AG09309 (cell line): ENCODE measurements at regions not wholly inside any gene's neighbourhood (a gene's known extent, or its start where the extent isn't known, plus 50 kb on each side); places are given as distances from the start of the nearest gene placed in this dataset.

Source experiments
- DNase-seq: peaks from one replicate; pipeline ENCODE4 v3.0.0-alpha.2; 2010; ENCODE audit warnings: low read depth
- H3K4me3 ChIP-seq: 2 replicates; pipeline ENCODE4 v1.5.1; 2011; ENCODE audit warnings: mild to moderate bottlenecking, low read depth, low read length, moderate library complexity; ENCODE audit not compliant: control insufficient read depth
- CTCF ChIP-seq: IDR thresholded peaks from 2 replicates; pipeline ENCODE4 v1.5.1; 2011; ENCODE audit warnings: mild to moderate bottlenecking, low read depth, low read length, inconsistent platforms; ENCODE audit not compliant: insufficient read depth, control insufficient read depth; ENCODE audit errors: missing control alignments

DNA sequence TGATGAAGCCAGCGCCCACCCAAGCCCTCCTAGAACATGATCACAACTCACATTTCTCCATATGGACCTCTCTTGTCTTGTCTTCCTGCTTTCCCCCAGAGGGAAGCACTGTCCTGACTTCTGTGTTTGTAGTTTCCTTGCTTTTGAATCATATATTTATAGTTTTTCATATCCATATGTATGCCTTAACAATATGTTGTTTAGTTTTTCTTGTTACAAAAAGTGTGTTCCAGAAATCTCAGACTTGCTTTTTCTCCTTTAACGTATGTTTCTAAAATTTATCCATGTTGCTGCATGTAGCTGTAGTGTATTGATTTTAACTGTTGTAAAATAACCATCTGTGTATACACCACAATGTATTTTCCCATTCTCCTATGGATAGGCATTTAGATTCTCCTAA is 182.0 kb upstream of the SMIM23 start:
- no peak for DNase-seq

GRCh38 chr5:171604195-171604594 is 181.4 kb upstream of the SMIM23 start:
- DNase-seq, result no peak
- no peak overlapping the region for H3K4me3 ChIP-seq
- no peak for TF ChIP-seq CTCF

More for the DNA sequence above, 182.0 kb upstream of the SMIM23 start:
- H3K4me3 ChIP-seq, result no peak overlapping the region
- no peak for TF ChIP-seq CTCF

DNA sequence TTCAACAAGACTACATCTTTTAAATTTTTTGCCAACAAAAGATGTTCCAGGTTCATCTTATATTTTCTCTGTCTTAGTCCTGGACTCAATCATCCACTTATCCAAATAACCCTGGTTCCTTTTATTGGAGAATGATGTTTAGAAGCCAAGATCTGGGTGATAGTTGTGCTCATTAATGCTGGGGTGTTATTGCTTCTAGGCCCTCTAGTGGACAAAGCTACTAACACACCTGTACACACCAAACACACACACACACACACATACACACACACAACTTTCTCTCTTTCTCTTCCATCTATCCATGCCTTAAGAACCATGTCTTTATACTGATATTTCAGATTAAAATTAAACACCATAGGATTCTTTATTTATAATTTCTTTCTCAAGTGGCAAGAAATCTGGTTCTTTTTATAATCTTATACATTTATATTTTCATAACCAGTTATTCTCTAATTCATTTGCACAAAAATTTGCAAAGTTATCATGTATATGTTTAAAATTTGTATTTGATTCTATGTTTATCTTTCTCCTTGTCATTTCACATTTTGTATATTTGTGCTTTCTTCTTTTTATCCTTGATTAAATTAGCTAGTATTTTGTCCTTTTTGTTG is 179.1 kb upstream of the SMIM23 start:
- H3K4me3 ChIP-seq, result no peak overlapping the region
- no peak for DNase-seq
- peak; percentile 46 for TF ChIP-seq CTCF

- no peak for DNase-seq
- TF ChIP-seq CTCF, result no peak
- H3K4me3 ChIP-seq, result no peak overlapping the region
Observed at GRCh38 chr5:171607863-171608262, 177.8 kb upstream of the SMIM23 start.

- TF ChIP-seq CTCF, result no peak
- no peak for DNase-seq
- no peak overlapping the region for H3K4me3 ChIP-seq
Observed at GRCh38 chr5:171609806-171610452, 175.7 kb upstream of the SMIM23 start.

DNA sequence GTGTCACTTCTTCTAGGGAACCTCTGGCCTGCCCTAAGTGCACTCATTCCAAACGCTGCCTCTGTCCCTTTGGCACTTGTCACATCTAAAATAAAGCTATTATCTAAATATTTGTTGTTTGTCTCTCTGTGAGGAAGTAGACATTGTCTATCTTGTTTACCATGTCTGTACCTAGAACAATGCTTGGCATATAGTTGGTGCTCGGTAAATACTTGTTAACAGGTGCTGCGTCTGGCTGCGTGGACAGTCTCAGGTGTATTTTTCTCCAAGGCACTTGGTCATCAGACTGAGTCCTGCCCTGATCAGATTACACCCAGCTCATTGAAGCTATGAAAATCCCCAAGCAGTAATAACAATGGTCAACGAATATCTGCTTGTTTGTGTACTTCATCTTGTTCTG is 174.9 kb upstream of the SMIM23 start:
- no peak for DNase-seq
- no peak for TF ChIP-seq CTCF
- no peak overlapping the region for H3K4me3 ChIP-seq
